GM10248 (cell line): ENCODE measurements at regions not wholly inside any gene's neighbourhood (a gene's known extent, or its start where the extent isn't known, plus 50 kb on each side); places are given as distances from the start of the nearest gene placed in this dataset.
A peak's percentile ranks its signal among the peaks of the same experiment; 100 is the strongest.

Experiments
- CTCF ChIA-PET: fragments of 300-600 bp; sonication (Branson Sonifier 250); formaldehyde crosslinking; extraction: SDS; loops from one replicate; lab custom pipeline; 2021; ENCODE audit warnings: antibody characterized with exemption; lab: Yijun Ruan, JAX
- POLR2A ChIA-PET: fragments of 350-650 bp; sonication (Branson Sonifier 250); formaldehyde crosslinking; extraction: SDS; loops from one replicate; lab custom pipeline; 2020; ENCODE audit warnings: antibody characterized with exemption; lab: Yijun Ruan, JAX
- DNase-seq: peaks from one replicate; pipeline ENCODE4 v3.0.0; 2012; ENCODE audit errors: extremely low spot score
- CTCF ChIP-seq: IDR thresholded peaks from 2 replicates; pipeline ENCODE4 v1.5.1; 2012; ENCODE audit warnings: mild to moderate bottlenecking, low read depth; ENCODE audit errors: extremely low read depth, missing control alignments, control extremely low read depth

- ChIA-PET POLR2A (no interaction called here), CTCF (interaction anchor here (0.7 kb wide), 1 partner anchor 97 kb away, joined by 3 read pairs; no protein-coding TSS in a partner anchor)
Observed at GRCh38 chr1:213371525-213371846, 320.4 kb downstream of the RPS6KC1 start.

GRCh38 chr1:213371847-213372619 is 321.0 kb downstream of the RPS6KC1 start:
- CTCF ChIA-PET, result interaction anchor here (0.7 to 2.6 kb wide), 2 partner anchors 98 to 751 kb away, joined by 3 to 11 read pairs; no protein-coding TSS in a partner anchor
- TF ChIP-seq CTCF, result no peak
- no peak for DNase-seq
- POLR2A ChIA-PET, result no interaction called here

More at GRCh38 chr1:213371525-213371846, 320.4 kb downstream of the RPS6KC1 start:
- DNase-seq, result no peak
- TF ChIP-seq CTCF, result no peak

- TF ChIP-seq CTCF, result peak; percentile 73
- POLR2A ChIA-PET, result no interaction called here
- CTCF ChIA-PET, result interaction anchor here (0.6 to 2.6 kb wide), 3 partner anchors 11 to 749 kb away, joined by 3 to 11 read pairs (median 4); no protein-coding TSS in a partner anchor
Observed at GRCh38 chr1:213374369-213374768, 323.3 kb downstream of the RPS6KC1 start.

GRCh38 chr1:213375002-213375401 is 324.0 kb downstream of the RPS6KC1 start:
- no peak for TF ChIP-seq CTCF
- ChIA-PET POLR2A (no interaction called here), CTCF (interaction anchor here (0.6 to 2.6 kb wide), 3 partner anchors 11 to 748 kb away, joined by 3 to 11 read pairs (median 4); no protein-coding TSS in a partner anchor)
- DNase-seq, result no peak

More at GRCh38 chr1:213374369-213374768, 323.3 kb downstream of the RPS6KC1 start:
- peak; percentile 69 for DNase-seq

GRCh38 chr1:213376862-213377372 is 325.9 kb downstream of the RPS6KC1 start:
- TF ChIP-seq CTCF, result no peak
- ChIA-PET POLR2A (no interaction called here), CTCF (interaction anchor here (1.2 to 1.4 kb wide), 3 partner anchors 8 to 746 kb away, joined by 3 to 7 read pairs (median 3); no protein-coding TSS in a partner anchor)
- no peak for DNase-seq

- ChIA-PET POLR2A (no interaction called here), CTCF (no interaction called here)
- DNase-seq, result no peak
- no peak for TF ChIP-seq CTCF
Observed at GRCh38 chr1:213380865-213381264, 329.8 kb downstream of the RPS6KC1 start.
